ENCODE measurements at regions not wholly inside any gene's neighbourhood (a gene's known extent, or its start where the extent isn't known, plus 50 kb on each side); places are given as distances from the start of the nearest gene placed in this dataset.

GRCh38 chr1:29549001-29549400 lies 312.7 kb downstream of the PTPRU start:
- DNase-seq, result no peak

GRCh38 chr1:29548091-29548490 lies 311.8 kb downstream of the PTPRU start:
- no peak for DNase-seq

- DNase-seq, result no peak
These were observed 311.0 kb downstream of the PTPRU start for GRCh38 chr1:29547300-29547699.

GRCh38 chr1:29546496-29546895 lies 310.2 kb downstream of the PTPRU start:
- DNase-seq, result no peak

- DNase-seq, result no peak
These were observed 308.1 kb downstream of the PTPRU start for GRCh38 chr1:29544406-29544805.

GRCh38 chr1:29543586-29543985 lies 307.3 kb downstream of the PTPRU start:
- no peak for DNase-seq

GRCh38 chr1:29542548-29542947 lies 306.2 kb downstream of the PTPRU start:
- DNase-seq, result no peak

- DNase-seq, result no peak
These were observed 305.3 kb downstream of the PTPRU start for GRCh38 chr1:29541631-29542030.

GRCh38 chr1:29540801-29541357 lies 304.6 kb downstream of the PTPRU start:
- DNase-seq, result no peak

GRCh38 chr1:29539971-29540370 lies 303.6 kb downstream of the PTPRU start:
- DNase-seq, result no peak

GRCh38 chr1:29538586-29538985 lies 302.3 kb downstream of the PTPRU start:
- DNase-seq, result no peak

- no peak for DNase-seq
These were observed 296.4 kb downstream of the PTPRU start for GRCh38 chr1:29532751-29533150.

- no peak for DNase-seq
These were observed 296.0 kb downstream of the PTPRU start for GRCh38 chr1:29532285-29532684.

- no peak for DNase-seq
These were observed 295.3 kb downstream of the PTPRU start for GRCh38 chr1:29531596-29531995.

GRCh38 chr1:29529677-29530278 lies 293.5 kb downstream of the PTPRU start:
- DNase-seq, result no peak

- no peak for DNase-seq
These were observed 291.1 kb downstream of the PTPRU start for GRCh38 chr1:29527314-29528004.

- no peak for DNase-seq
These were observed 289.6 kb downstream of the PTPRU start for GRCh38 chr1:29525941-29526340.

GRCh38 chr1:29524285-29525065 lies 288.2 kb downstream of the PTPRU start:
- no peak for DNase-seq

- DNase-seq, result no peak
These were observed 287.3 kb downstream of the PTPRU start for GRCh38 chr1:29523576-29523975.

- DNase-seq, result no peak
These were observed 286.8 kb downstream of the PTPRU start for GRCh38 chr1:29523136-29523535.

- no peak for DNase-seq
These were observed 285.7 kb downstream of the PTPRU start for GRCh38 chr1:29521811-29522580.

- DNase-seq, result no peak
These were observed 285.1 kb downstream of the PTPRU start for GRCh38 chr1:29521438-29521715.

Measured in CD4-positive, alpha-beta T cell treated with Interleukin-1 beta for 1 hour (primary cell).